ELF-1 (cell line): ENCODE measurements at regions not wholly inside any gene's neighbourhood (a gene's known extent, or its start where the extent isn't known, plus 50 kb on each side); places are given as distances from the start of the nearest gene placed in this dataset.

Experiments used
- DNase-seq: peaks from one replicate; pipeline ENCODE4 v3.0.0-alpha.2; 2016; ENCODE audit warnings: low read depth, low spot score

DNA sequence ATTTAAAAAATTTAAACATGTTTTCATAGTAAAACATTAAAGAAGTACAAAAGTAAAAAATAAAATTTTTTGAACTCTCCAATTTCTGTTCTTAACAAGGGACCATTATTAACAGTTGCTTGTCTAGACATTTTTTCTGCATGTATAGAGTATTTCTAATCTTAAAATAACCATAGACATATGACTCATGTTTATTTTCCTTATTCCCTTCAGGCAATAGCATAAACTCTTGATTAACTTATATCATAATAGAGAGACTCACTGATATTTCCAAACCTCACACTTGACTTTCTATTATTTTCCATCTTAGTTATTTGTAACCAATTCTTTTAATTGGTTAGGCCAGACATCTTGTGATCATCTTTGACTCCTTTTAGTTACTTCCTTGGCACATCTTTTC is 325.6 kb upstream of the SOX14 start:
- no peak for DNase-seq

DNA sequence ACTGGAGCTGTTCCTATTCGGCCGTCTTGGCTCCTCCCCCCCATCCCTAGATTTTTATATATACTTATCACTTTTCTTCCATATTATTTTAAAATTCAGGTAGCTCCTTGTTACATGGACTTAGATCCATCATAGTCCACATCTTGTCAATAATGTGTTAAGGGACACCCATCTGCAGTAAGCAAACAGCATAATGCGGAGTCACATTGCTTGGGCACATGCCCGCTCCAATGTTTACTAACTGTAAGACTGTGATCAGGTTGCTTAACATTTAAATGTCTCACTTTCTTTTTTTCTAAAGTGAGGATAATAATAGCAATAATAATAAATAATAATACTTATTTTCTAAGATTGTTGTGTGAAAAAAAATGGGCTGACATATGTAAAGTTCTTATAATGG is 303.2 kb upstream of the SOX14 start:
- DNase-seq: no peak

DNA sequence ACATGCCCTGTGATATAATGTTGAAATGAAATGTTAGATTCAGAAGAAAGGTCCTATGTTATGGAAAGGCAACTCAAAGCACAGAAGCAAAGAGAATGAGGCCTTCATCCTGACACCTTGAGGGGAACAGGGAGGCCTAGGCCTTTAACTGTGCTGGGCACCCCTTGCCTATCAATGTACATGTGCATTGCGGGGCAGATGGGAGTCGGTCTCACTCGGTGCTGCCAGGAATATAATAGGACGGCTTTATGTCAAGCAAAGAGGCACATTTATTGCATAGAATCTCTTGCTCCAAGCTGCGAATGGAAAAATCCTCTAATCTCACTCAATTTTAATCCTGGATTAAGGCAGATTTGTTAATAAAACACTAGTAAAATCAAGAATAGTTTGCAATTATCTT is 301.0 kb upstream of the SOX14 start:
- no peak for DNase-seq

DNA sequence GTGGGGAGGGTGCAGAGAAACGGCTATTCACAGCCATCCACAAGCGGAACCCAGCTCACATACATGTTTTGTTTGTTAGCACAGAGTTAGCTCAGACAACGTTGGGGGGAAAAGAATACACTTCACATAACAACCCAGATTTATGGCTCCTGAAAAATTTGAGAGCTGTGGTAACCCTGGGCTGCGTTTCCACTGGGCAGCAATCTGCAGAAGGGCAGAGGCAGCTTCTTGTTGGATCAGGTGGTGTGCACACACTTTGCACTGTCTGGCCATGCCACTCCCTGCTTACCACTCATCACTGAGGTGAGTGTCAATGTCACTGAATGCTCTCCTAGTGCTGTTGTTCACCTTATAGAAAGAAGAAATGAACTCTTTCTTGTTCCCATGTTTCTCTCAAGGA is 299.8 kb upstream of the SOX14 start:
- no peak for DNase-seq

DNA sequence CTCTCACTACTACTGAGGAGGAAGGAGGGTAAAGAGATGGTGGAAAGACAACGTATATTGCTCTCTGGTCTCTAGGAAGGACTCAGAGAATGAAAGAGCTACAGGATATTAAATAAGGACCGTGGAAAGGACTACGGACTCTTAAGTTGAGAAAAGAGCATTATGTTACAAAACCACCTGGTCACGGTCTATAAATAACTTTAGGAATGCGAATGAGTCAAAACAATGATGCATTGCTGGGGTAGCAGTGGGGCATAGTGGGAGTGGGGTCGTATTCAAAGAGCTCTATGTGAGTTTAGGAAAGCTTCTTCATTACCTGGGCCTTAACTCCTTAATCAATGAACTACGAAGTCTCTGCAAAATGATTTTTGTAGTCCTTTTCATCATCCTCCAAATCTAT is 295.7 kb upstream of the SOX14 start:
- DNase-seq: no peak

DNA sequence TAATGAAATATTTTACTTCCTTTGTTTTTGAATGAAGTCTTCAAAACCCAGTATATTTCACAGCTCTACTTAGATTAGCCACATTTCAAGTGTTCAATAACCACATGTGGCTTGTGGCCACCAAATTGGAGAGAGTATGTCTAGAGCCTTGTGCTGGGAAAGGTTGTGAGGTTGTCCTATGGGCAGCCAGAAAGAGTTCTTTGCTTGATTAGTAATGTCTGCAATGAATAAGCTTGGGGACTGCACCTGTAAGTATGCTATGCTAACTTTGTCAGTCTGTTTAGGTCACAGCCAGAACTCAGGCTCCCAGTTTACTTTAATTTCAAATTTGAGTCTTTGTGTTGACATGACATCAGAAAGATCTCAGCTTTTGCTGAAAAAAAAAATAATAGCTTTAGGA is 294.9 kb upstream of the SOX14 start:
- no peak for DNase-seq

DNA sequence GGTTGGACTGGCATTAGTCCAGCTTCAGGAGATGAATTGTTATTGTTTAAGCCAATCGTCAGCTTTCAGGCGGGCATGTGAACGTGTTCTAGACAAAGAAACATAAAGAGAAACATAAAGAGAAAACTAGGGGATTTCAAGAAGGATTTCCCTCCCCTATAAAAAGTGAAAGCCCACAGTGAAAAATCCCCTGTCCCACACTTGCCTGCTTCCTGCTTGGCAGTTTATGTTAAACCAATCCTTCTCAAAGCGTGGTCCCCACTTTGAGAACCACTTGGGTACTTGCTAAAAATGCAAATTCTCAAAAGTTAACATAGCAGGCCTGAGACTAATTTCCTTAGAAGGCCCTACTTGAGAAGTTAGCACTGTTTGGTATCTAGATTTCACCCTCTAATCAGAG is 293.0 kb upstream of the SOX14 start:
- no peak for DNase-seq

DNA sequence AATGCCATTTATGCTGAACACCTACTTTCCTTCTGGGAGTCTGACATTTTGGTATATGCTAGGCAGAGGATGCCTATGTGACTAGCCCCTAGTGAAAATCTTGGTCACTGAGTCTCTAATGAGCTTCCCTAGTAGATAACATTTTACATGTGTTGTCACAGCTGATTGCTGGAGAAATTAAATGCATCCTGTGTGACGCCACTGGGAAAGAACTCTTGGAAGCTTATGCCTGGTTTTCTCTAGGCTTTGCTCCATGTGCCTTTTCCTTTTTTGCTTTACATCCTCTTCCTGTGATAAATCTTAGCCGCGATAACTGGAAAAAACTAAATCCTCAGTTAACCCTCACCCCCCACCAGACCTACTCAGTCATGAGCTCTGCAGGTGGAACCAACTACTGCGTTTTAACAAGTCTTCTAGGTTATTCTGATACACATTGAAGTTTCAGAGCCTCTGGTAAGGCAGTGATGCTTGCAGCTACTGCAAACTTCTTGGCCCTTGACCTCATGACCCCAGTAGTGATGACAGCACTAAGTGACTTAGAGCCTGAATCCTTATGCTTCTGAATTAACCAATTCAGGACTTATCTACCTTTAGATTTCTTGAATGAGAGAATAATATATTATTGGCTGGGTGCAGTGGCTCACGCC is 292.4 kb upstream of the SOX14 start:
- no peak for DNase-seq

DNA sequence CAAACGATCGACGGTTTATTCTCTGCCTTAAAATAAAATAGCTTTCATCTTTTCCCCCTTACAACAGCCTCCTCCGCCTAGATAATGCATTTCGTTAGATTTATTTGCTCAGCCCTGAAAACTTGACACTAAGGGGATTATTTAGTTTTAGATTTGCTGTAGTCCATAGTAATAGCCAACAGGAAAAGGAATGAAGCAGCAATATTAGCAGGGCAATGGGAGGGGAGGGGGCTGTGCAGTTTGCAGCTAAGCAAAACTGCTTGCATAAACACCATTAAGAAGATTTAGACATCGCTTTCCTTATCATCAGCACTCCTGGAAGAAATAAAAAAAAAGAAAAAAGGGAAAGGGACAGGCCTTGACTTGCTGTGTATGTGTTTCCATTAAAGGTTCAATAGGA is 286.5 kb upstream of the SOX14 start:
- no peak for DNase-seq

DNA sequence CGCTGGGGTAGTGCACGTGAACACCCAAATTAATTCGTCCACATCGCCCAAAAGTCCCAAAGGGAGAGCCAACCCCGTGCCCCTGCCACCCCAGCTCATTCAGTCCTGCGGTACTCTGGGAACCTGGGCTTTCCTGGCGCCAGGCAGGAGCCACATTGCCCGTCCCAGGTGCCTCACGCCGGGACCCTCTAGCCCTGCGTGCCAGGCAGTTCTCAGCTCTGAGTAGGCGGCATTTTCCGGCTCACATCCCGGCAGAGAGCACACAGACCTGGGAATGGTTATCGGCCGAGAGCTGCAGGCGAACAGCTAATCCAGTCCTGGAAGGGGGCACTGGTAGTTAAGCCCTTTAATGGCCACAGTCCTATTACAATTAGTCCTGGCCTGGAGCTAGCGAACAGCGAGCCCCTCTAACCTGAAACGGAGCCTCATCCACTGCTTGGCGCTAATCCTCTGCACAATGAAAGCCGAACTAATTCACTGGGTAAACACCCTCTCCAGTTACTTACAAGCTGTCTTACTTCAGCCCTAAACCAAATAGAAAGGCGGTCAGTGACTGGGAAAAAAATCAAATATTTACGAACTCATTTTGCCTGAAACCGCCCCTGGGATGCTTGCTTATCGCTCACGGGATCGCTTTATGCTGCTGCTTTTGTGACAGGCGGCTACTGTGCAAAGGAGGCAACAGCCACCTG is 254.6 kb upstream of the SOX14 start:
- DNase-seq: peak; percentile 26

DNA sequence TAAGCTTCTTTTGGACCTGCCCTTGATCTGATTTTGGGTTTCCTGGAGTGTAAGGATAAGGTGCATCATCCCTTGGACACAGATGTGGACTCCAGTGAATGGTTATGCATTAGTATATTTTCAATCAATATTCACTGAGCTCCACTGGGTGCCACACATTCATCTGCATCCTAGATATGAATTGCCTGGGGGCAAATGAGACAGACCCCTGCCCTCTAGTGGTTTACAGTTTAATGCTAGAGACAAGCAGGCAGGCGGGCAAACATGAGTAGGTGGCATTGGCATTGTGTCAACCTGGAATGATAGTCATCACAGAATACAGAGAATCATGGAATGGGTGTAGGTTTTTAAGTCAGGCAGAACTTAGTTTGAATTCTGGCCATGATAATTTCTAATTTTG is 252.5 kb upstream of the SOX14 start:
- DNase-seq: no peak

DNA sequence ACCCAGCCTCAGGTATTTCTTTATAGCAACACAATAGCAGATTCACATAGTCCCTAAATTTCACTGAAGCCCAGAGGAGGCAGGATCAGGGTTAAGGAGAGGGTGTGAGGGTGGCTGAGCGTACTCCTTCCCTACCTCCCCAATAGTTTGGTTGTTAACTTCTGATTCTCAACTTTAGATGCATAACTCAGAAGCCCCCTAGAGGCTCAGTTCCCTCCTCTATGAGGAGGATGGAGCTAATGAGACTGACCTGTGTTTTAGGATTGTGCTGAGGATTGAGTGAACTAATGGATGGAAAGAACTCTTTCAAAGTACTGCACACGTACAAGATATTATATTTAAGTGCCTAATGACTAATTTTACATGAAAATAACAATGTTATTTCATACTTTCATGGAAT is 249.3 kb upstream of the SOX14 start:
- no peak for DNase-seq

DNA sequence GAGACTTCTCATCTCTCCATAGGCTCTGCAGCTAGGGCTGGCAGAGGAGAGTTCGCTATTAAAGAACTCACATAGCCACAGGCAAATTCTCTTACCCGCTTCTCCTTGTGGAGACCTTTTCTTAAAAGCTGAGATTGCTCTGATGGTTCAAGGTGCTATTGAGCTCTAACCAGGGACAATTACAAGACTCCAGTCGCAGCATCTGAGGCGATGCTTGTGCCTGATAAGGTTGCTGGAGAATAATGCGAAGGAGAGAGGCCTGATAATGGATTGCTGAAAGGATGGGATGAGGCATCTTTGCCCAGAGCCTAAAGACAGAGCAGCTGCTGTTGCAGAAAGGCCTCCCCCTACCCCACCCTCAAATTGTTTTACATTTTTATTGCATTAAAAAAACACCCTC is 244.5 kb upstream of the SOX14 start:
- peak; percentile 18 for DNase-seq

DNA sequence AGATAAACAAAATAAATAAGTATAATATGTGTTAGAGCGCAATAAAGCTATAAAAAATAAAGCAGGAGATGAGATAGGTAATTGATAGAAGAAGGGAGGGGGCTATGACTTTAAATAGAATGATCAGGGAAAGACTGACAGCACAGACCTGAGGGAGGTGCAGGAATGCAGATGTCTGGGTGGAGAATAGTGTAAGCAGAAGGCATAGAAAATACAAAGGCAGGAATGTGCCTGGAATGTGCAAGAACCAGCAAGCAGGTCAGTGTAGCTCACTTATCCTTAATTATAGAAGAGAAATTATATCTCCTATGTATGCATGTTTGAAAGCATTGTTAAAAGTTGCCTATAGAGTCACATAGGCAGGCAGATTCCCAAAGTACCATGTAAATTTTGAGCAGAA is 239.4 kb upstream of the SOX14 start:
- DNase-seq: peak; percentile 7

DNA sequence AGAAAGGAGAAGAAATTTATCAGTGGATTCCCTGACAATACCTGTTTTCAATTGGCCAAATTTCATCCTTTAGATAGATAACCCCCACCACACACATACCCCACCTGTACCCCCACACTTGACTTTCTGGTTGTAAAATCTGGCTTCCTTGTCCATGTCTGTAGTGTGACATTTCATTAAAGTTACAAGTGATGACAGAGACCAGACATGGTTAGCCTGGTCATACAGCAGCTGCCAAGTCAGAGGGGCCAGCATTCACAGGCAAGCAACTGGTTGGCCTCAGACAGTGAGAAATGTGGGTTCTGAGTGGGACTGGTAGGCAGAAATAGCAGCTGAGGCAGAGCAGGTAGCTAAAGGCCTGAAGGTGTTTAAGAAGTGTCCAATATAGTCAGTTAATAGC is 238.6 kb upstream of the SOX14 start:
- no peak for DNase-seq

DNA sequence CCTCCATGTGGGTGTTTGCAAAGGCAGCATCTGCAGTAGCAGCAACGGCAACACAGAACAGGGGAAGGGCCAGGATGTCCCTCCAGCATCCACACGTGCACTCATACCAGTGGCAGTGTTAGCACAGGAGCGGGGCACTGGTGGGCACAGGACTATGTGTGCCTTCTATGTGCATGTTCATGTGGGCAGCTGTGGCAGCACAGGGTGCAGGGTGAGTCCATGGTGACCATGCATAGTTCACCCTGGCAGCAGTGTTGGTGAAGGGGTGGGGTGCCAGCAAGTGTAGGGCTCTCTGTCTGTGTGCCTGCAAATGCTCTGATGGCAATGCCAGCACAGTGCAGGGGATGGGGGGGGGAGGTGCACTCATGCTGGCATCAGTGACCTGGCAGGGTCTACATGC is 222.1 kb upstream of the SOX14 start:
- no peak for DNase-seq

DNA sequence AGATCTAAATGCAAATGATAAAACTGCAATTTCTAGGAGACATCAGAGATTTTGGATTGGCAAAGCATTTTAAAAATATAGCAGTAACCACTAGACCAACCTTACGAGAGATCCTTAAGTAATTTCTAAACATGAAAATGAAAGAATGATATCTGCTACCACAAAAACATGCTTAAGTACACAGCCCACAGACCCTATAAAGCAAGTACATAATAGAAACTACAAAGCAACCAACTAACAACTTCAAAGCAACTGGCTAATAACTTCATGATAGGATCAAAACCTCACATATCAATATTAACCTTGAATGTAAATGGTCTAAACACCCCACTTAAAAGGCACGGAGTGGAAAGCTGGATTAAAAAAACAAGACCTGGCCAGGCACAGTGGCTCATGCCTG is 209.9 kb upstream of the SOX14 start:
- DNase-seq: no peak

DNA sequence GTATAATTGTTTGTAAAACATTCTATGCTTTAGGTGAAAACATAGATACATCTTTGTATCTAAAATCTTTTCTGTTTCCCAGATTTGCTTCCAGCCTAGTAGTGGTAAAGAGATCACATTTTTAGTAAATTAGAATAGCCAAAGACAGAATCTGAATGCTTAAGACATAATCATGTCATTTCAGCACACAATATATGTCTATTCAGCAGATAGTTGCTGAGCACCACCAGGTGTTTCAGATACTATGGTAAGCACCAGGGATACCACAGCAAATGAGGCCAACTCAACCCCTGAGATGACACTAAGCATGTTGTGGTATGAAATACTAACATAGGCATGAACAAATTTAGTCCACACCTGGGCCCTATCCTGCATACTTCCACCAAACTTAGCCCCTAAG is 195.2 kb upstream of the SOX14 start:
- DNase-seq: no peak

DNA sequence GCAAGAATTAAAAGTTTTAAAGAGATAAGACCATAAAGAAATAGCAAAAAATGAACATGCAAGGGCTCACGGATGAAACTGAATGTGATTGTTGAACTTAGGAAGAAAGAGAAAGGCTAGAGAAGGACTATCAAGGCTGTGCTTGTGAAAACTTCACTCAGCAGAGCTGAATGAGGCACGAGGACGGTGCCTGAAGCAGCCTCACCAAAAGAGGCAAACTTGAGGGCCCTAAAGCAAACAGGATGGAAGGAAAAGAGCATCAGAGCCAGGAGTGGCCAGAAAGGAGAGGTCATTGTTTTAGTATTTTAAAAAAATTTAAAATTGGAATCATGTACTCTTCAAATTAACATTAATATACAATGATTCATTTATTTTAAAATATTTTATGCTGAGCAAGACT is 191.2 kb upstream of the SOX14 start:
- no peak for DNase-seq

DNA sequence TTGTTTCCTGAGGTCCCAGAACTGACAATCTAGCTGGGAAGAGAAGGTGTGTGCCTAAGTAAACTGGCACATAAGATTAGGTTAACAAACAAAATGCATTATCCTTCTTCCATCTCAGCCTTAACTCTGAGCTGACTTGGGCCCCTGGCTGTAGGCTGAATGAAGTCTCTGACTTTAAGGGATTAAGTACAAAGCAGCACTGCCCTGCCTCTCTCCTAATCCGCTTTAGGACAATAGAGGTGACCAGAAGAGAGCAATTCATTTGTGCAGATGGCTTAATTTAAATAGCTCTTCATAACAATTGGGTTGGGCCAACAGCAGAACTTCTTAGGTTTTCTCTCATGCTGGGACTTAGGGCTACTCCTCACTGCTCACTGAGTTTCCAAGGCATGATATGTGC is 181.6 kb upstream of the SOX14 start:
- peak; percentile 31 for DNase-seq

DNA sequence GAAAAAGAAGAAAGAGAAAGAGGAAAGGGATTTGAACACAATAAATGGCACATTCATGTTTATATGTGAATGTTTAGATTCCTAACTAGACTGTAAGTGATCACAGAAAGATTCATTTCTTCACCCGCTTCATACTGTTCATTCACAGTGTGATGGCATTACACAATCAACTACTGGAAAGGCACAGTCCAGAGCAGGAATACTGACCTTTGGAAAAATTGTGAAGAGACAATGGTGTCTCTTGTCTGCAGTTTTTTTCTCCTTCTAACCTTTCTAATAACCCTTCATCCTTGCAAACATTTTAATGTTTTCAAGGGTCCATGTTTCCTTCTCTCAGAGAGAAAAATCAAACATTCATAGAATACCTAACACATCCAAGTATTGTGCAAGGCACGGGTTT is 180.9 kb upstream of the SOX14 start:
- no peak for DNase-seq

DNA sequence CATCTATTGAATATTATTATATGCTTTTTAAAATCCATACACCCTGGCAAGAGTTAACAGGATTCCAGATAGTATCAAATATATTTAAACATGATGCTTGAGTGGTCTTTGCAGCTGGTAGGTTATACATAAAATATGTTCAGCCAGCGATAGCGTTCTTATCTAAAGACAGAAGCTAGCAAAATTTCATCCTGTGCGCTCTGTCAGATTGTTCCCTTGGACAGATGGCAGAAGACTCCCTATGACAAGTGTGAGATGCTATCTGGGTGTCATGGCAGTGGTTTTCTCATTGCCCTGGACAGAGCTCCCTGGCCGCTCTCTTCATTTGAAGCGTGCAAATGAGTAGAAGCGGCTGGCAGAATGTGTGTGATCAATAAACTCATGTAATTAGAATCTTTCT is 175.2 kb upstream of the SOX14 start:
- no peak for DNase-seq

DNA sequence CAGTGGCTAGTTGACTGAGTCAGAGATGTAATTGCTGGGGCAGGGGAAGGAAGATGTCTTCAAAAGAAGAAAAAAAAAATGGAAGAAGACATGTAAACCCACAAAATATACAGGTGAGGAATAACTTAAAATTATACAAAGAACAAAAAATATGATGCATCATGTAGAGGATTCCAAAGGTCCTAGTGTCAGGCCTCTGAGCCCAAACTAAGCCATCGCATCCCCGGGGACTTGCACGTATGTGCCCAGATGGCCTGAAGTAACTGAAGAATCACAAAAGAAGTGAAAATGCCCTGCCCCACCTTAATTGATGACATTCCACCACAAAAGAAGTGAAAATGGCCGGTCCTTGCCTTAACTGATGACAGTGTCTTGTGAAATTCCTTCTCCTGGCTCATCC is 168.7 kb upstream of the SOX14 start:
- peak; percentile 9 for DNase-seq

DNA sequence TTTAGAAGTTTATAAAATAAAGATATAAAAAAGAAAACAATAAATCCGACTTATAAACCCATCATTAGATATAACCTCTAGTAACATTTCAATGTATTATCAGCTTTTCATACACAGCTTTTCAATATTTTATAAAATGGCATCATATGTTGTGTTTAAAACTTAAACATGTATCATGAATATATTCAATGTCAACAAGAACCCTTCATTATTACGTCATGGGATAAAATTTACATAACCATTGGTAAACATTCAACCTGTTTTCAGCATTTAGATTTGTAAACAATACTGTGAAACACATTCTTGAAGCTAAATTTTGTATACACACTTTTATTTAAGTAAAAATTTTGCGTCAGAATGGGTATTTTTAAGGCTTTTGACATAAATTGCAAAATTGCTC is 153.4 kb upstream of the SOX14 start:
- no peak for DNase-seq
